B cell (primary cell): ENCODE measurements at regions not wholly inside any gene's neighbourhood (a gene's known extent, or its start where the extent isn't known, plus 50 kb on each side); places are given as distances from the start of the nearest gene placed in this dataset.

Experiments used
- ATAC-seq: fragments of 200-7000 bp; cut with Tn5 transposase; one replicate; pipeline ENCODE4 v1.10.0; 2021; ENCODE audit warnings: low read depth, mild to moderate bottlenecking, moderate number of reproducible peaks, moderate library complexity
- CTCF ChIA-PET: fragments of 350-600 bp; sonication (Branson Sonifier 250); formaldehyde crosslinking; loops from one replicate; lab custom pipeline; 2021; ENCODE audit warnings: antibody characterized with exemption, inconsistent platforms; lab: Charles Lee
- POLR2A ChIA-PET: fragments of 350-600 bp; sonication (Branson Sonifier 250); formaldehyde crosslinking; loops from one replicate; lab custom pipeline; 2021; ENCODE audit warnings: antibody characterized with exemption; lab: Charles Lee
- DNase-seq: peaks from one replicate; pipeline ENCODE4 v3.0.0; 2013
- H2AFZ ChIP-seq: 2 replicates; pipeline ENCODE4 v1.6.1; 2012; ENCODE audit warnings: mild to moderate bottlenecking, low read depth, low read length; ENCODE audit not compliant: insufficient read depth, poor library complexity, severe bottlenecking
- H3K27ac ChIP-seq, 2 donors: 1 replicate in 1 of 2; 2 replicates in 1 of 2; pipeline ENCODE4 v1.5.1; 2012 to 2013; ENCODE audit warnings: low read length in 2 of 2, mild to moderate bottlenecking in 2 of 2, moderate library complexity in 1 of 2
- H3K27me3 ChIP-seq, 4 experiments: fragments of 200-600 bp in 1 of 4; sonication (generic) in 1 of 4; replicated peaks in 1 of 4; 1 replicate in 2 of 4; 2 replicates in 2 of 4; pipeline versions ENCODE4 v1.6.1 to v1.7.0; 2013 to 2016; ENCODE audit warnings: low read length in 3 of 4, mild to moderate bottlenecking in 2 of 4, mixed read lengths in 1 of 4, moderate library complexity in 1 of 4; ENCODE audit not compliant: insufficient read depth in 4 of 4, control insufficient read depth in 3 of 4; ENCODE audit errors: control extremely low read depth in 1 of 4
- H3K36me3 ChIP-seq, 2 experiments: replicated peaks in 1 of 2; 1 replicate in 1 of 2; 2 replicates in 1 of 2; pipeline versions ENCODE4 v1.6.1 to v1.7.1; 2013; ENCODE audit warnings: low read length in 1 of 2; ENCODE audit not compliant: insufficient read depth in 2 of 2, control insufficient read depth in 1 of 2; ENCODE audit errors: control extremely low read depth in 1 of 2, extremely low read depth in 1 of 2
- H3K4me1 ChIP-seq, 2 donors: fragments of 200-600 bp in 1 of 2; sonication (generic) in 1 of 2; 1 replicate in 1 of 2; 2 replicates in 1 of 2; pipeline versions ENCODE4 v1.5.1 to v1.6.1; 2013 to 2017; ENCODE audit warnings: low read length in 2 of 2; ENCODE audit not compliant: control insufficient read depth in 2 of 2, insufficient read depth in 2 of 2
- H3K4me2 ChIP-seq: replicated peaks from 2 replicates; pipeline ENCODE3; 2012; ENCODE audit warnings: mild to moderate bottlenecking, low read depth, low read length; ENCODE audit not compliant: poor library complexity, severe bottlenecking
- H3K4me3 ChIP-seq, 5 experiments: fragments of 200-600 bp in 1 of 5; sonication (generic) in 1 of 5; 1 replicate in 3 of 5; 2 replicates in 2 of 5; pipeline versions ENCODE4 v1.5.1 to v1.7.0; 2011 to 2016; ENCODE audit warnings: low read length in 4 of 5, mild to moderate bottlenecking in 4 of 5, low read depth in 2 of 5, control low read depth in 1 of 5, moderate library complexity in 1 of 5; ENCODE audit not compliant: insufficient read depth in 1 of 5; ENCODE audit errors: control extremely low read depth in 1 of 5, extremely low read depth in 1 of 5
- H3K79me2 ChIP-seq: fragments of 200-600 bp; sonication (generic); one replicate; pipeline ENCODE4 v1.6.0; 2016; ENCODE audit warnings: low read length; ENCODE audit not compliant: control insufficient read depth, insufficient read depth
- H3K9ac ChIP-seq: fragments of 200-600 bp; sonication (generic); 2 replicates; pipeline ENCODE4 v1.6.1; 2017; ENCODE audit warnings: mild to moderate bottlenecking, low read length, moderate library complexity
- H3K9me3 ChIP-seq, 3 donors: one replicate each; pipeline versions ENCODE4 v1.6.1 to v1.7.1; 2013; ENCODE audit warnings: low read length in 2 of 3; ENCODE audit not compliant: control insufficient read depth in 2 of 3, insufficient read depth in 1 of 3; ENCODE audit errors: control extremely low read depth in 1 of 3
- H4K20me1 ChIP-seq: 2 replicates; pipeline ENCODE4 v1.6.0; 2012; ENCODE audit warnings: mild to moderate bottlenecking, low read length; ENCODE audit not compliant: insufficient read depth, control insufficient read depth, poor library complexity, severe bottlenecking
- H3K27ac Mint-ChIP-seq: one replicate; pipeline ENCODE4 v1.8.0; 2021; ENCODE audit warnings: mixed read lengths
- H3K27me3 Mint-ChIP-seq: one replicate; pipeline ENCODE4 v1.8.0; 2021; ENCODE audit warnings: mixed read lengths
- H3K4me1 Mint-ChIP-seq: one replicate; pipeline ENCODE4 v1.8.0; 2021; ENCODE audit warnings: mixed read lengths
- H3K4me3 Mint-ChIP-seq: one replicate; pipeline ENCODE4 v1.8.0; 2021; ENCODE audit warnings: mixed read lengths
- H3K9me3 Mint-ChIP-seq: one replicate; pipeline ENCODE4 v1.8.0; 2022; ENCODE audit warnings: mixed read lengths; ENCODE audit not compliant: insufficient read depth
- EZH2 ChIP-seq: IDR thresholded peaks from 2 replicates; pipeline ENCODE4 v1.6.1; 2012; ENCODE audit warnings: borderline replicate concordance, low read depth, mild to moderate bottlenecking, moderate library complexity, low read length; ENCODE audit not compliant: insufficient read depth, poor library complexity, severe bottlenecking
- WGBS: methylation state at CpG from one replicate; pipeline ENCODE4 v1.1.5; 2013; ENCODE audit warnings: missing lambda C conversion rate; ENCODE audit not compliant: insufficient coverage; 5-methylcytosine and 5-hydroxymethylcytosine counted together
- intact Hi-C: fragments of 100-400 bp; cut with micrococcal nuclease; formaldehyde crosslinking; loops from one replicate; pipeline ENCODE4 v1.10.0; 2022
- TF ChIP-seq, protein P1 (sequence below): fragments of 200-600 bp; IDR thresholded peaks from one replicate; pipeline ENCODE4 v1.8.0; 2022; ENCODE audit warnings: antibody characterized with exemption, mild to moderate bottlenecking

DNA sequence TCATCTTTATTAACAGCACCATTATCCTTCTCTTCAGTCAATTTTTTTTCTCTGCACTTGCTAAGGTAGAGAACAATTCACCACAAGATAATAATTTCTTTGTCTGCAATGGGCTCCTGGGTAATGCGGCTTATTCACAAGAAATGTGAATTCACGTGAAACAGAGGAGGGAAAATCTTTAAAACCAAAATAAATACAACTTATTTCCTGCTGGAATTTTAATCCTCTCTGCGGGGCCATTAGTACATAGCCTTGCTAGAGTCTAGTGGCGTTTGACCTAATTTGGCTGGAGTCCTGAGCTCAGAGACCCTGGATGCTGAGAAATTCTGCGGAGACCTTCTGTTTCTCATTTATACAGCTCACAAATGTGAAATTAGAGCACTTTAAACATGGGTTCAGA lies 319.3 kb upstream of the MMADHC start:
- Histone ChIP-seq H3K27me3 (no peaks in the 10 kb centered on the region), H4K20me1 (no peaks in the 10 kb centered on the region), H3K4me2 (no peak overlapping the region), H3K9me3 (peaks cover 0 to 4% (median 0%) of the 10 kb centered on the region in 3 donors), H3K79me2 (no peaks in the 10 kb centered on the region), H3K4me1 (no peaks in the 10 kb centered on the region), H3K4me3 (no peak overlapping the region), H3K9ac (no peak overlapping the region), H2AFZ (no peak overlapping the region), H3K36me3 (no peaks in the 10 kb centered on the region), H3K27ac (no peak overlapping the region)
- Mint-ChIP-seq H3K9me3 (peaks cover under 1% of the 10 kb centered on the region), H3K4me3 (no peak overlapping the region), H3K4me1 (no peaks in the 10 kb centered on the region), H3K27me3 (no peaks in the 10 kb centered on the region), H3K27ac (no peak overlapping the region)
- ATAC-seq (no peak), DNase-seq (no peak)
- intact Hi-C loops = no loop called here
- ChIA-PET POLR2A (no interaction called here), CTCF (no interaction called here)
- no peak for TF ChIP-seq EZH2
- TF ChIP-seq, protein P1, sequence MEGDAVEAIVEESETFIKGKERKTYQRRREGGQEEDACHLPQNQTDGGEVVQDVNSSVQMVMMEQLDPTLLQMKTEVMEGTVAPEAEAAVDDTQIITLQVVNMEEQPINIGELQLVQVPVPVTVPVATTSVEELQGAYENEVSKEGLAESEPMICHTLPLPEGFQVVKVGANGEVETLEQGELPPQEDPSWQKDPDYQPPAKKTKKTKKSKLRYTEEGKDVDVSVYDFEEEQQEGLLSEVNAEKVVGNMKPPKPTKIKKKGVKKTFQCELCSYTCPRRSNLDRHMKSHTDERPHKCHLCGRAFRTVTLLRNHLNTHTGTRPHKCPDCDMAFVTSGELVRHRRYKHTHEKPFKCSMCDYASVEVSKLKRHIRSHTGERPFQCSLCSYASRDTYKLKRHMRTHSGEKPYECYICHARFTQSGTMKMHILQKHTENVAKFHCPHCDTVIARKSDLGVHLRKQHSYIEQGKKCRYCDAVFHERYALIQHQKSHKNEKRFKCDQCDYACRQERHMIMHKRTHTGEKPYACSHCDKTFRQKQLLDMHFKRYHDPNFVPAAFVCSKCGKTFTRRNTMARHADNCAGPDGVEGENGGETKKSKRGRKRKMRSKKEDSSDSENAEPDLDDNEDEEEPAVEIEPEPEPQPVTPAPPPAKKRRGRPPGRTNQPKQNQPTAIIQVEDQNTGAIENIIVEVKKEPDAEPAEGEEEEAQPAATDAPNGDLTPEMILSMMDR = no peak
- WGBS = 100% methylated on average over 2 of the region's 5 CpGs

DNA sequence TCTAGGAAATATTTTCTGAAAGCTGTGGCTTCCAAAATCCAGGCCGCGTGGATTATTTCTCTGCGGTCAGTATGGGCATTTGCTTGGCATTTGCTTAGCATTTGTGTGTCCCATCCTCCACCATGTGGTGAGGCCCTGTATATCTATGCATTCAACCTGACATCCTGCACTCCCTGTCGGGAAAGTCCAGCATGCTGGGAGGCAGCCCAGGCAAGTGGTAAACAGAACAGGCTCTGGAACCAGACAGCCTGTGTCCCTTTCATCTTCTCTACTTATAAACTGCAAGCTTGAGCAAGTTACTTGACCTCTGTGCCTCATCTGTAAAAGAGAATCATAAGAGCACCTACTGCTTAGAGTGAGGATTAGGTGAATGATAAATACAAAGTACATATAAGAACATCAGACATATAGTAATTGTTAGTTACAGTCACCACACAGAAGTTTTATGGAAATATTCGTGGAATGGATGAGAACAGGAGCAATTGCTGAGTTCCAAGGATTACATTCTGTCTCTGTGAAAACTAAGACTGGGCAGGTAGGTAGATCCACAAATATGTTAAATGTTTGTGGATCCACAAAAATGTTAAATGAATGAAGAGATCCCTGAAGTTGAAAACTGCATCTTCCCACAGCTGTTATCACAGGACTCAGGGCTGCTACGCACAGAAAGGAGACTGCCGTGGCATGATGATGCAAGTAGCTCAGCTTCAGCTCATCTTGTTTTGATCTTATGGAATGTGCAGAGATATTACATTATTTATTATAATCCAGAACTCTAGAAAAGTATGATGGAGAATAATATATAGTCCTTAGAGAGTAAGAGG lies 317.0 kb upstream of the MMADHC start:
- Histone ChIP-seq H3K4me3 (no peak overlapping the region), H2AFZ (no peak overlapping the region), H3K9me3 (peaks cover 0 to 4% (median 0%) of the 10 kb centered on the region in 3 donors), H3K79me2 (no peaks in the 10 kb centered on the region), H3K27me3 (no peaks in the 10 kb centered on the region), H3K36me3 (no peaks in the 10 kb centered on the region), H3K4me2 (no peak overlapping the region), H4K20me1 (no peaks in the 10 kb centered on the region), H3K9ac (no peak overlapping the region), H3K4me1 (no peaks in the 10 kb centered on the region), H3K27ac (no peak overlapping the region)
- no peak for TF ChIP-seq EZH2
- TF ChIP-seq, protein P1 = no peak
- Mint-ChIP-seq H3K27me3 (no peaks in the 10 kb centered on the region), H3K9me3 (no peaks in the 10 kb centered on the region), H3K4me3 (no peak overlapping the region), H3K4me1 (no peaks in the 10 kb centered on the region), H3K27ac (no peak overlapping the region)
- DNase-seq (no peak), ATAC-seq (no peak)
- 83% methylated on average over 4 of the region's 7 CpGs for WGBS
- CTCF ChIA-PET = no interaction called here
- intact Hi-C loops = no loop called here
- POLR2A ChIA-PET = interaction anchor here (0.7 kb wide), 1 partner anchor 15 kb away, joined by 4 read pairs; no protein-coding TSS in a partner anchor
